WTC11 (cell line): ENCODE measurements at regions not wholly inside any gene's neighbourhood (a gene's known extent, or its start where the extent isn't known, plus 50 kb on each side); places are given as distances from the start of the nearest gene placed in this dataset.
"Not testable (repeated sequence)": the region's sequence is repeated elsewhere in the genome, so short reads cannot be mapped to it uniquely, and the experiment has no call there.

ENCODE experiments used
- E2F4 ChIP-seq: sonication (generic); formaldehyde crosslinking; IDR thresholded peaks from 2 replicates; pipeline ENCODE4 v1.8.1; 2022; ENCODE audit warnings: low read depth, mild to moderate bottlenecking, moderate library complexity, missing genetic modification reagents, borderline replicate concordance
- ETV6 ChIP-seq: sonication (generic); formaldehyde crosslinking; IDR thresholded peaks from 2 replicates; pipeline ENCODE4 v1.8.1; 2022; ENCODE audit warnings: mild to moderate bottlenecking, missing genetic modification reagents
- HMGA2 ChIP-seq: fragments of 250-450 bp; sonication (Bioruptor Pico); IDR thresholded peaks from 2 replicates; pipeline ENCODE4 v1.4.0; 2021; ENCODE audit warnings: mild to moderate bottlenecking, moderate library complexity
- MYBL2 ChIP-seq: sonication (generic); formaldehyde crosslinking; IDR thresholded peaks from 2 replicates; pipeline ENCODE4 v1.8.1; 2023; ENCODE audit warnings: mild to moderate bottlenecking, moderate library complexity, missing genetic modification reagents
- NFE2L1 ChIP-seq: sonication (generic); formaldehyde crosslinking; IDR thresholded peaks from 2 replicates; pipeline ENCODE4 v1.8.1; 2023; ENCODE audit warnings: missing genetic modification reagents
- NR1H2 ChIP-seq: sonication (generic); formaldehyde crosslinking; IDR thresholded peaks from 2 replicates; pipeline ENCODE4 v1.9.0; 2021; ENCODE audit warnings: mild to moderate bottlenecking, moderate library complexity, missing genetic modification reagents
- NR2C2 ChIP-seq: sonication (generic); formaldehyde crosslinking; IDR thresholded peaks from 2 replicates; pipeline ENCODE4 v1.8.0; 2022; ENCODE audit warnings: mild to moderate bottlenecking, missing genetic modification reagents
- USF2 ChIP-seq: sonication (generic); formaldehyde crosslinking; IDR thresholded peaks from 2 replicates; pipeline ENCODE4 v1.8.1; 2023; ENCODE audit warnings: mild to moderate bottlenecking, missing genetic modification reagents, moderate library complexity
- ZBTB21 ChIP-seq: sonication (generic); formaldehyde crosslinking; IDR thresholded peaks from 2 replicates; pipeline ENCODE4 v1.8.1; 2023; ENCODE audit warnings: mild to moderate bottlenecking, missing genetic modification reagents, borderline replicate concordance
- ZNF219 ChIP-seq: sonication (generic); formaldehyde crosslinking; IDR thresholded peaks from 2 replicates; pipeline ENCODE4 v1.8.0; 2023; ENCODE audit warnings: missing genetic modification reagents, mild to moderate bottlenecking, borderline replicate concordance
- TF ChIP-seq, protein P1 (sequence below): fragments of 200-600 bp; IDR thresholded peaks from 2 replicates; pipeline ENCODE4 v1.8.0; 2022; ENCODE audit warnings: antibody characterized with exemption
- TF ChIP-seq, protein P2 (sequence below): fragments of 250-450 bp; sonication (Bioruptor Pico); IDR thresholded peaks from 2 replicates; pipeline ENCODE4 v1.9.0; 2021; ENCODE audit warnings: mild to moderate bottlenecking, borderline replicate concordance

- TF ChIP-seq E2F4 (CRISPR knock-in tag); NR2C2; HMGA2 (CRISPR knock-in tag); MYBL2 (CRISPR knock-in tag); USF2 (CRISPR knock-in tag); ZBTB21 (CRISPR knock-in tag); NFE2L1 (CRISPR knock-in tag); ZNF219; ETV6 (CRISPR knock-in tag); NR1H2: not testable (repeated sequence)
- TF ChIP-seq, protein P1, sequence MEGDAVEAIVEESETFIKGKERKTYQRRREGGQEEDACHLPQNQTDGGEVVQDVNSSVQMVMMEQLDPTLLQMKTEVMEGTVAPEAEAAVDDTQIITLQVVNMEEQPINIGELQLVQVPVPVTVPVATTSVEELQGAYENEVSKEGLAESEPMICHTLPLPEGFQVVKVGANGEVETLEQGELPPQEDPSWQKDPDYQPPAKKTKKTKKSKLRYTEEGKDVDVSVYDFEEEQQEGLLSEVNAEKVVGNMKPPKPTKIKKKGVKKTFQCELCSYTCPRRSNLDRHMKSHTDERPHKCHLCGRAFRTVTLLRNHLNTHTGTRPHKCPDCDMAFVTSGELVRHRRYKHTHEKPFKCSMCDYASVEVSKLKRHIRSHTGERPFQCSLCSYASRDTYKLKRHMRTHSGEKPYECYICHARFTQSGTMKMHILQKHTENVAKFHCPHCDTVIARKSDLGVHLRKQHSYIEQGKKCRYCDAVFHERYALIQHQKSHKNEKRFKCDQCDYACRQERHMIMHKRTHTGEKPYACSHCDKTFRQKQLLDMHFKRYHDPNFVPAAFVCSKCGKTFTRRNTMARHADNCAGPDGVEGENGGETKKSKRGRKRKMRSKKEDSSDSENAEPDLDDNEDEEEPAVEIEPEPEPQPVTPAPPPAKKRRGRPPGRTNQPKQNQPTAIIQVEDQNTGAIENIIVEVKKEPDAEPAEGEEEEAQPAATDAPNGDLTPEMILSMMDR: not testable (repeated sequence)
- TF ChIP-seq, protein P2, sequence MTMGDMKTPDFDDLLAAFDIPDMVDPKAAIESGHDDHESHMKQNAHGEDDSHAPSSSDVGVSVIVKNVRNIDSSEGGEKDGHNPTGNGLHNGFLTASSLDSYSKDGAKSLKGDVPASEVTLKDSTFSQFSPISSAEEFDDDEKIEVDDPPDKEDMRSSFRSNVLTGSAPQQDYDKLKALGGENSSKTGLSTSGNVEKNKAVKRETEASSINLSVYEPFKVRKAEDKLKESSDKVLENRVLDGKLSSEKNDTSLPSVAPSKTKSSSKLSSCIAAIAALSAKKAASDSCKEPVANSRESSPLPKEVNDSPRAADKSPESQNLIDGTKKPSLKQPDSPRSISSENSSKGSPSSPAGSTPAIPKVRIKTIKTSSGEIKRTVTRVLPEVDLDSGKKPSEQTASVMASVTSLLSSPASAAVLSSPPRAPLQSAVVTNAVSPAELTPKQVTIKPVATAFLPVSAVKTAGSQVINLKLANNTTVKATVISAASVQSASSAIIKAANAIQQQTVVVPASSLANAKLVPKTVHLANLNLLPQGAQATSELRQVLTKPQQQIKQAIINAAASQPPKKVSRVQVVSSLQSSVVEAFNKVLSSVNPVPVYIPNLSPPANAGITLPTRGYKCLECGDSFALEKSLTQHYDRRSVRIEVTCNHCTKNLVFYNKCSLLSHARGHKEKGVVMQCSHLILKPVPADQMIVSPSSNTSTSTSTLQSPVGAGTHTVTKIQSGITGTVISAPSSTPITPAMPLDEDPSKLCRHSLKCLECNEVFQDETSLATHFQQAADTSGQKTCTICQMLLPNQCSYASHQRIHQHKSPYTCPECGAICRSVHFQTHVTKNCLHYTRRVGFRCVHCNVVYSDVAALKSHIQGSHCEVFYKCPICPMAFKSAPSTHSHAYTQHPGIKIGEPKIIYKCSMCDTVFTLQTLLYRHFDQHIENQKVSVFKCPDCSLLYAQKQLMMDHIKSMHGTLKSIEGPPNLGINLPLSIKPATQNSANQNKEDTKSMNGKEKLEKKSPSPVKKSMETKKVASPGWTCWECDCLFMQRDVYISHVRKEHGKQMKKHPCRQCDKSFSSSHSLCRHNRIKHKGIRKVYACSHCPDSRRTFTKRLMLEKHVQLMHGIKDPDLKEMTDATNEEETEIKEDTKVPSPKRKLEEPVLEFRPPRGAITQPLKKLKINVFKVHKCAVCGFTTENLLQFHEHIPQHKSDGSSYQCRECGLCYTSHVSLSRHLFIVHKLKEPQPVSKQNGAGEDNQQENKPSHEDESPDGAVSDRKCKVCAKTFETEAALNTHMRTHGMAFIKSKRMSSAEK: not testable (repeated sequence)
Measured at GRCh38 chr5:112026879-112027278, 269.9 kb upstream of the NREP start.
